Mucosa of rectum (tissue), 2 donors: ENCODE measurements at regions not wholly inside any gene's neighbourhood (a gene's known extent, or its start where the extent isn't known, plus 50 kb on each side); places are given as distances from the start of the nearest gene placed in this dataset.

Experiments
- H3K27ac ChIP-seq, 2 donors: one replicate each; pipeline ENCODE4 v1.7.0; 2013; ENCODE audit warnings: inconsistent platforms in 2 of 2, low read depth in 2 of 2, low read length in 2 of 2
- H3K27me3 ChIP-seq, 2 donors: one replicate each; pipeline ENCODE4 v1.7.0; 2013; ENCODE audit warnings: low read length in 2 of 2; ENCODE audit not compliant: control insufficient read depth in 2 of 2, insufficient read depth in 2 of 2
- H3K36me3 ChIP-seq, 2 donors: one replicate each; pipeline ENCODE4 v1.7.0; 2013; ENCODE audit warnings: low read length in 2 of 2; ENCODE audit not compliant: control insufficient read depth in 2 of 2, insufficient read depth in 2 of 2
- H3K4me1 ChIP-seq, 2 donors: one replicate each; pipeline ENCODE4 v1.7.0; 2013; ENCODE audit warnings: low read length in 2 of 2, mild to moderate bottlenecking in 1 of 2; ENCODE audit not compliant: control insufficient read depth in 2 of 2, insufficient read depth in 2 of 2
- H3K4me3 ChIP-seq, 2 donors: one replicate each; pipeline ENCODE4 v1.7.0; 2013; ENCODE audit warnings: low read length in 2 of 2
- H3K9ac ChIP-seq, 2 donors: one replicate each; pipeline ENCODE4 v1.7.0; 2013; ENCODE audit warnings: low read length in 2 of 2, low read depth in 1 of 2, mild to moderate bottlenecking in 1 of 2
- H3K9me3 ChIP-seq, 2 donors: one replicate each; pipeline ENCODE4 v1.7.0; 2013; ENCODE audit warnings: low read length in 2 of 2; ENCODE audit not compliant: control insufficient read depth in 2 of 2
- donor health status: healthy.
- donor health status: Normal muscosa, but diverticular disease.

DNA sequence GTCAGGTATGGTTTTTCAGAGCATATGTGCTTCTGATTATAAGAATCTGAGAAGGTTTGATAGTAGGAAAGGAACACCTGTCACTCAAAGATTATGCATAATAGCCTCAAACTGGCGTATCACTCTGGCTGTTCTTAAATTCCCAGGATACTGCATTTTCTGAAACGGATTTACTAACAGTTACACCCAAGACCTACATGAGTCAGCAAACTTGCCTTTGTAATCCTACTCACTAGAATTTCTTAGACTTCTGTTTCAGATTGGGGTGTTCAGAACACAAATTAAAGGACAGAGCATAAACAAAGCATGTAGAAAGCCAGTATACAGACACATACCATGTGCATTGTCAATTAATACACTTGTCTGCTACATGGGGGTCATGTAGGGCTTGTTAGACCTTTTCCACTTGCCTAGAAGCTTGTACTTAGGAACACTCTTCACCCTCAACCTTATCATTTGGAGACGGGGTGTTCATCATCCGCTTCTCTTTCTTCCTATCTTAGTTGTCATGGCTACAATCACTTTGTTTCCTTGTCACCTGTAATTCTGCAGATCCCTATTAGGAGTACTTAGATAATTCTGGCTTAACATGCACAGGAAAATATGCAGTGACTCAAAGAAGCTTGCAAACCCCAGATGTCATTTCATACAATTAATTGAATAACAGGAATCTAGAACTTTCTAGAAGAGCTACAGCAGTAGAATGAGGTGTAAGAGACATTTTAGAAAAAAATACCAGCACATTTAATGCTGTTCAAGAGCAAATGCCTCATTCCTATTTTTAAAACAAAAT is 593.0 kb upstream of the TENM3 start:
- Histone ChIP-seq H3K9me3 (no peaks in the 10 kb centered on the region), H3K4me1 (no peaks in the 10 kb centered on the region), H3K27me3 (no peaks in the 10 kb centered on the region), H3K36me3 (no peaks in the 10 kb centered on the region), H3K9ac (no peak overlapping the region), H3K27ac (no peak overlapping the region), H3K4me3 (no peak overlapping the region)

DNA sequence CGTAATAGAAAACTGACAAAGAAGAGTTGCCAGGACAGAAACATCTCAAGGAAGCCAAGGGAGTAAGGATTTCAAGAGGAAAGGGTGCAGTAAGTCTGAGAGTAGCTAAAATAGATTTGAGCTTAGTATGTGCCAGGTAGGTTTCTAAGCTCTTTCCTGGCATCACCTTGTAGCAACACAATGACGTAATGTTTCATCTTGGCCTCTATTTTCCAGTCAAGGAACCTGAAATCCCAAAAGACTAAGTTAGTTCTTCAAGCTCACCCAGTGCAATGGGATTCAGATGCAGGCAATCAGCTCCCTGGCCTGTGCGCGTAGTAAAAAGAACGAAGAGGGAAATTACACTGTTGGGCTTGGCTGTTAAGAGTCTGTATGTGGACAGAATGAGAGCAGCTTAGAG is 586.5 kb upstream of the TENM3 start:
- H3K4me3 ChIP-seq = no peak overlapping the region
- H3K27me3 ChIP-seq = no peaks in the 10 kb centered on the region
- H3K4me1 ChIP-seq = no peaks in the 10 kb centered on the region
- no peaks in the 10 kb centered on the region for H3K9me3 ChIP-seq
- H3K36me3 ChIP-seq = no peaks in the 10 kb centered on the region
- no peak overlapping the region for H3K9ac ChIP-seq
- H3K27ac ChIP-seq = no peak overlapping the region

DNA sequence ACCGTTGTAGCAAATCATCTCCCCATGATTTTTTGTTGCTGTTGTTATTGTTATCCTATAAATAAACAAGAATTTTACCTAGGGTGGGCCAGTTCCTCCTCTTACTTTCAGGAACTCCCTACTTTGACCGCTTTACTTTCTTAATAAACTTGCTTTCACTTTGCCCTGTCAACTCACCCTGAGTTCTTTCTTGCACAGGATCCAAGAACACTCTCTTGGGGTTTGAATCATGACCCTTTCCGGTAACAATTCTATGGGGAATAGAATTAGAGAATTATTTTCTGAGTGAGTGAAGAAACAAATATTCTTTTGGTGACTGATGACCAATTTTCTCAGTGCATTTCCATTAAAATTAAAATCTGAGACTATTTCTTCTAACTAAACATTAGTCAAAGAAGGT is 584.0 kb upstream of the TENM3 start:
- no peaks in the 10 kb centered on the region for H3K27me3 ChIP-seq
- no peak overlapping the region for H3K27ac ChIP-seq
- H3K36me3 ChIP-seq = no peaks in the 10 kb centered on the region
- no peaks in the 10 kb centered on the region for H3K4me1 ChIP-seq
- H3K4me3 ChIP-seq = no peak overlapping the region
- no peak overlapping the region for H3K9ac ChIP-seq
- no peaks in the 10 kb centered on the region for H3K9me3 ChIP-seq

DNA sequence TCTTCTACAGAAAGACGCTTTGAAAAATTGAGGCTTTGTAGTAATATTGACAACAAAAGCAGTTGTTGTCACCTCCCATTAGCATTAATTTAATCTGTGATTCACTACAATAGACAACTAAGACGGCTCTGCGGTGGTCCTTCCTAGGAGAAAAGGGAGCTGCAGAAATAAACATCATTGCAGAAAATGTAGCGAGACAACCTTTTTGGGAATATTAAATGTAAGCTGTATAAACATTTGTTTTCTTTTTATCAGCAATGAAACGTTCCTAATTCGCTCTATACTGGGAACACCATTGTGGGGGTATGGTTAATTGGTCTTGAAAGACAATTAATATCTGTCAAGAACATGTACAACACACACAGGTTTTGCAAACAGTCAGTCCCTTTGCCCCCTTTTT is 583.3 kb upstream of the TENM3 start:
- no peak overlapping the region for H3K4me3 ChIP-seq

DNA sequence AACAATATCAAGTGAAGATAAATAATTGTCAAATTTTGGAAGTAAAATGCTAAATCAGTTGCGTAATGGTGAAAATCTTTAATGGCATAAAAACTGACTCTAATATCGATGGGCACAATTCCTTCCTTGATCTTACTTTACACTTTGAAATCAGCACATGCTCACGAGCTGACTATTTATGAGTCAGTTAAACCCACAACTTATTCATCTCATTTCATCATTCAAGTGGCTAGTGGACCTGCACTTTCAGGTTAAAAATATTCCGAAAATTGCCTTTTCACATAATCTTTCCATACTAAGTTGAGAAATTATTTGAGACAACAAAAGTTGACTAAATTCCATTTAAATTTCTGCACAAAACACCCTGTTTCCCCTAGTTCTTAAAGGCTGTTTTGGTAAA is 582.1 kb upstream of the TENM3 start:
- no peak overlapping the region for H3K9ac ChIP-seq
- no peaks in the 10 kb centered on the region for H3K27me3 ChIP-seq
- no peak overlapping the region for H3K27ac ChIP-seq
- H3K4me1 ChIP-seq = no peaks in the 10 kb centered on the region
- H3K36me3 ChIP-seq = no peaks in the 10 kb centered on the region
- H3K4me3 ChIP-seq = no peak overlapping the region
- no peaks in the 10 kb centered on the region for H3K9me3 ChIP-seq

More for the DNA sequence above, 583.3 kb upstream of the TENM3 start:
- Histone ChIP-seq H3K27ac (no peak overlapping the region), H3K27me3 (no peaks in the 10 kb centered on the region), H3K4me1 (no peaks in the 10 kb centered on the region), H3K9ac (no peak overlapping the region), H3K9me3 (no peaks in the 10 kb centered on the region), H3K36me3 (no peaks in the 10 kb centered on the region)

DNA sequence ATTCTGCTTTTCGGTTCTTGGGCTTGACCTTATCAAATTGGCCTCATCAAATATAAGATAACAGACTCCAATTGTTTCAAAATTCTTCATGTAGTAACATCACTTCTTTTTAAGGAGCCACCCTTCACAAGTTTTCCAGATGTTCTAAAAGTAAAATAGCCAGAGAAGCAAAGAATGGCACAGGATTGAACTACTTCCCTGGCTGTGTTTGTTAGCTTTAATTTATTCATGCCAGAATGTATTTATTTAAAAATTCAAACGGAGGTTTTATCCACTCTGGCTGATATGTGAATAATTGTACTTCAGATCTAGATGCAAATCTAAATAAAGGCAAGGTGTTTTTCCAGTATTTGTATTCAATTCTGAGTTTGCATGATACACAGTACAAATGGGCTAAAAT is 581.3 kb upstream of the TENM3 start:
- no peak overlapping the region for H3K27ac ChIP-seq
- no peaks in the 10 kb centered on the region for H3K27me3 ChIP-seq
- H3K36me3 ChIP-seq = no peaks in the 10 kb centered on the region
- H3K4me1 ChIP-seq = no peaks in the 10 kb centered on the region
- H3K9me3 ChIP-seq = no peaks in the 10 kb centered on the region
- no peak overlapping the region for H3K4me3 ChIP-seq
- no peak overlapping the region for H3K9ac ChIP-seq

DNA sequence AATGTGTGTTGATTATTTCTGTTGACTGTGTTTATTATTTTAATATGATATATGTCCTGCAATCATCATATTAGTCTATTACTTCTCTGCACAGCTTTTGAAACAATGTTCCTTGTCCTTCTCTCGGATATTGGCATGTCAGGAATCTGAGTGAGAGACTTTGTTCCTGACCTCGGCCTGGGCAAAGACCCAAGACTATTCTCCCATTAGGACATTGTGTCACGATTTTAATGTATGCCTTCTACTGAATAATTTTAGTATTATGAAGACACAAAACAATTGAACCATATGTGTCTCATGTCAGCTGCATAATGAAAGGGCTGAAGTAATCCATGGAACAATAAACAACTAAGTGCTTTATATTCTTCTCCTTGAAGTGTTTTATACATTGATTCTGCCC is 580.8 kb upstream of the TENM3 start:
- Histone ChIP-seq H3K4me1 (no peaks in the 10 kb centered on the region), H3K27ac (no peak overlapping the region), H3K9ac (no peak overlapping the region), H3K36me3 (no peaks in the 10 kb centered on the region), H3K27me3 (no peaks in the 10 kb centered on the region), H3K4me3 (no peak overlapping the region), H3K9me3 (no peaks in the 10 kb centered on the region)

DNA sequence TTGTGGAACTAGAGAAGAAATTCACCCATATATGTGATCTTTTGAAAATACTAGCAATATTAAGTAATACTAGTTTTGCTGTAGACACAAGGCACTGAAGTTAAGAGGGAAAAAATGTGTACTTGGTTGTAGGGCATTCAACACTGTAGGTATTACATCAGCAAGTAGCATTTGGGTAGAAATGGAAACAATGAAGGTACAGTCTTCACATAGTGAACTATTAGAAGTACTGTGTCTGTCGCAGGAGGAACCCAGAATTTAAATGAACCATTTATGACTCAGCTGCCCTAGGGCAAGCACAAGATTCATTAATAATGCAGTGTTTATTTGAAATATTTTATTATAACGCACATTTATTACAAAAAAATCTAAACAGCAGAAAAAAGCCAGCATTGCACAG is 572.7 kb upstream of the TENM3 start:
- no peaks in the 10 kb centered on the region for H3K9me3 ChIP-seq
- no peak overlapping the region for H3K4me3 ChIP-seq
- H3K36me3 ChIP-seq = no peaks in the 10 kb centered on the region
- no peak overlapping the region for H3K9ac ChIP-seq
- no peak overlapping the region for H3K27ac ChIP-seq
- H3K4me1 ChIP-seq = no peaks in the 10 kb centered on the region
- no peaks in the 10 kb centered on the region for H3K27me3 ChIP-seq

DNA sequence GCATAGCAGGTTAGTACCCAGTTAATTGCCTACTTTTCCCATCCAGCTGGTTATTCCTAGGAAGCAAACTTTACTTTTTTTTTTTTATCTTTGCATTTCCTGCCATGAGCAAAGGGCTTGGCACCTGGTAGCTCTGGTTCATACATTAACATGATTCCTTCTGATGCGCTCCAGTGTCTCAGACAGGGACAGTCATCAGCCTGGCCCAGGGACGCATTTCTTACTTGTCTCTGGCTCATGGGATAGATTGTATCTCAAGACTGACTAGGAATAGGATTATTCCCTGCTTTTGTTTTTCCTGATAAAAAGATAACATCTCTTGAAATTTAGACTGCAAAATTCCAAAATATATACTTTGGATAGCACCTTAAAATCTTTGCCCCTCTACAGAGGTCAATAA is 571.5 kb upstream of the TENM3 start:
- no peaks in the 10 kb centered on the region for H3K4me1 ChIP-seq
- H3K4me3 ChIP-seq = no peak overlapping the region
- H3K27ac ChIP-seq = no peak overlapping the region
- no peak overlapping the region for H3K9ac ChIP-seq
- H3K9me3 ChIP-seq = no peaks in the 10 kb centered on the region
- no peaks in the 10 kb centered on the region for H3K36me3 ChIP-seq
- no peaks in the 10 kb centered on the region for H3K27me3 ChIP-seq

DNA sequence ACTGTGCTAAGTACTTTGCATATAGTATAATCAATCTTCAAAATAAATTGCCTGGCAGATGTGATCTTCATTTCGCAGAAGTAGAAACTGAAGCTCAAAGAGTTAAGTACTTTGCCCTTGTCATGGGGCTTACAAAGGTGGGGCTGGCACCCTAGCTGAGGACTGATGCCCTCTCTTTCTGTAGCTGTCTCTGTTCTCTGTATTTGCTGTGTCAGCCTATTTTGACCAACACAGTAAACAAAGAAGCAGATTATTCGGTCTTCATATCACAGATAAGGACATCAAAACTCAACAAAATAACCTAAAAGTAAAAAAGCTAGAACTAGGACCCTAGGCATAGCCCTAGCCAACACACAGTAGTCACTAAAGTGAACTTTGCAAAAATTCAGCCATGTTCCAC is 570.5 kb upstream of the TENM3 start:
- no peak overlapping the region for H3K9ac ChIP-seq
- H3K9me3 ChIP-seq = no peaks in the 10 kb centered on the region
- H3K27me3 ChIP-seq = no peaks in the 10 kb centered on the region

More for the DNA sequence above, 570.5 kb upstream of the TENM3 start:
- Histone ChIP-seq H3K36me3 (no peaks in the 10 kb centered on the region), H3K4me1 (no peaks in the 10 kb centered on the region), H3K4me3 (no peak overlapping the region), H3K27ac (no peak overlapping the region)
